GM18909 (cell line): ENCODE measurements at regions not wholly inside any gene's neighbourhood (a gene's known extent, or its start where the extent isn't known, plus 50 kb on each side); places are given as distances from the start of the nearest gene placed in this dataset.

Experiments used
- ATAC-seq: cut with Tn5 transposase; IDR thresholded peaks from one replicate; pipeline ENCODE4 v1.9.1; 2021; ENCODE audit warnings: mild to moderate bottlenecking; ENCODE audit not compliant: unreplicated experiment, poor library complexity

DNA sequence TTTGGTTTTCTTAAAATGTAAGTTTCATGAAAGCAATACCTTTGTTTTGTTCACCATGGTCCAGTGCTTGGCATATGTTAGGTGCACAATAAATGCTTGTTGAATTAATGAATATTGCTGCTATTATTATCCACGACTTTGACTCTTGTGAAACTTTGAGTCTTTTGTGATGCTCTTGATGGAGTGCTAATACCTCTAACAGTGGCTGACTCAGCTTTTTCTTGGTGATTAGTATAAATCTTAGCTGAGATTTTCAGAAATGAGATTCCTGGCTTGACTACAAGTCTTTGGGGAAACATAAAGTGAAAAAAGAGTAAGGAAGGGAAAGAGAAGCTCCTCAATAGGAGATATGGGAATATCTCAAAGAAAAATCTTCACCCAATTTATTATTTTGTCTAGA, 375.2 kb upstream of the RPS6KA3 start:
- no peak for ATAC-seq

DNA sequence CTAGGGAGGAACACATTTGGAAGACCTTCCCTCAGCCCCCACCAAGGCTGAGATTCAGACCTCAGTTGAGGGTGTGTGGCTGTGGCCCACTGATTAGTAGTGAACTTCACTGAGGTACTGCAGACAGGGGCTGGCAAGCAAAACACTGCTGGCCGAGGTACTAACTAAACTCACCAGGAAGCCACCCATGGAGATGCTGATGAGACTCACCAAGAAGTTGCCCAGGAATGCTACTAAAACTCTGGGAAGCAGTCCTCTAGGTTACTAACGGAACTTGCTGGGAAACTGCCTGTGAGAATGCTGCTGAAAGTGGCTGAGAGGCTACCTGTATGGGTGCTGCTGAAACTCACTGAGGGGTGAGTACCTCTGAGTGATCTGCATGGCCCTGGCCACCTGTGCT, 372.4 kb upstream of the RPS6KA3 start:
- ATAC-seq: no peak

DNA sequence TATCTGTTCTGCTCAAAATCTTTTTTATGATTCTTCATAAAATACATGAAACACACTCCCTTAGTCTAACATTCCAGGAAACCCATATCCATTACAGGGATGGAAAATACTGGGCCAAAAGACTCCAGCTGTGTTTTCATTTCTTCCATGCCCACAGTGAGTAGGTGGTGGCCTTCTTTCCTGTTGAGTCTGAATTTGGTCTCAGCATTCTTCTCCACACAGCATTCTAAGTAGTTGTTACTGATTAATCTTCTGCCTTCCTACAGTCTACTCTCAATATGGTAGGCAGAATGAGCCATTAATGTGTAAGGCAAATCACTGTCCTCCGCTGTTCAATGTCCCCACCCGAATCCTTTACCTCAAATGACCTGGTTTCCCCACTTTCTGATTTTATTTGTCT, 370.6 kb upstream of the RPS6KA3 start:
- no peak for ATAC-seq

- no peak for ATAC-seq
Observed at GRCh38 chrX:20633451-20633850, 366.7 kb upstream of the RPS6KA3 start.

- no peak for ATAC-seq
Observed at GRCh38 chrX:20623448-20623847, 356.7 kb upstream of the RPS6KA3 start.

DNA sequence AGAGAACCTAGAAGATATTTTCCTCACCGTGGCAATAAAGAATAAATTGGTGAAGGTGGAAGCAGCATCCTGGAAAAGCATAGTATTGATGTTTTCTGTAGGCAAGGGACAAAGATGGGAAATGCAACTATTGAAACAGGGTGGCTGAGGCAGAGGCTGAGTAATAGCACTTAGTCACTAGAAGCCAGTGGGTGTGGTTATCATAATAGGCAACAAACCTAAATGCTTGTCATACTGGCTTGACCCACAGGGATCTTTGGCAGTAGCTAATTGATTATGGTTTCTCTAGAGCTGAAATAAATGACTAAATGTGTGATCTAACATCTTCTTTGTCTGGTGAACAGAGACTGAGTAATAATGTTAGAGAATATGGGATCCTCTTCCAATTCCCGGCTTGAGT, 353.6 kb upstream of the RPS6KA3 start:
- no peak for ATAC-seq

GRCh38 chrX:20609916-20610415, 343.3 kb upstream of the RPS6KA3 start:
- no peak for ATAC-seq

DNA sequence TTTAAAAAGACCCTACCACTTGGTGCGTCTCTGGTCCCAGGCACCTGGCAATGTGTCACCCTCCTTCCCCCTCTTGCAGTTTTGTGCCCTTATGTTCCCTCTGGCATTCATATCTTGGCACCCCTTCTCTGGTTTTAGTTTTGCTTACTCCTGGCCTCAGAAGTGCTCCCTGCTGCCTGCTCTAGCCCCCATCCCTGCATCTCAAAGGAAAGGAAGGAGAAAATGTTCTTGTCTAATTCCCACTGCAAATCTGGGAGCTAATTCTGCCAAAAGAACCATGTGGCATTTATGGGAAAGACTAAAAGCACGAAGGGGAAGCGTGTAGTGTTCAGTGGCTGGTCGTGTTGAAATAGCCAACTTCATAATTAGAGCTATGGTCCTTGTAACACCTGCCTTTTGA, 340.1 kb upstream of the RPS6KA3 start:
- no peak for ATAC-seq

GRCh38 chrX:20596856-20597255, 330.1 kb upstream of the RPS6KA3 start:
- no peak for ATAC-seq

DNA sequence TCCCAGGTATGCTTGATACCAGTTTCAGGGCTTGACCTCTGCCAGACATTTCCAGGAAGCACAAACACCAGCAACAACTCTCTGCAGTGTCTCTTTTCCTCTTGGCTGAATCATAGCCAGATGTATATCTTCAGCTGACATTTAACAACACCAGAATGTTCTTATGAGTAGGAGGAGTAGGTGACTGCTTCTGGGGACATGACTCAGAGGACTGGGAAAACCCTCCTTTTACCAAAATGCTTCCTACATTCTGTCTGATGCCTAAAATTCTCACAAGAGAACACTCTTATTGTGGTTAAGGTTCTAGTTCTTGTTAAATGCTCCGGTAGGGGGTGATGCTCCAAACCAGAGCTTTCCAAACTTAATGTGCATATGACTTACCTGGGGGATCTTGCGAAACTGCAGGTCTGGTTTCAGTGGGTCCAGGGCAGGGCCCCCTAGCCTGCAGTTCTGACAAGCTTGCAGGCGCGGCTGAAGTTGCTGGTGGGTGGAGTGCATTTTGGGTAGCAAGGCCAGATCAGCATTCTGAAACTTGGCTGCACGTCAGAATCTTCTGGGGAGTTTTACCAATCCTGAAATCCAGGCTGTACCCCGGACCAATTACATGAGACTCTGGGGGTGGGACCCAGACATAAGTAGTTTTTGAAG, 329.3 kb upstream of the RPS6KA3 start:
- ATAC-seq: no peak

DNA sequence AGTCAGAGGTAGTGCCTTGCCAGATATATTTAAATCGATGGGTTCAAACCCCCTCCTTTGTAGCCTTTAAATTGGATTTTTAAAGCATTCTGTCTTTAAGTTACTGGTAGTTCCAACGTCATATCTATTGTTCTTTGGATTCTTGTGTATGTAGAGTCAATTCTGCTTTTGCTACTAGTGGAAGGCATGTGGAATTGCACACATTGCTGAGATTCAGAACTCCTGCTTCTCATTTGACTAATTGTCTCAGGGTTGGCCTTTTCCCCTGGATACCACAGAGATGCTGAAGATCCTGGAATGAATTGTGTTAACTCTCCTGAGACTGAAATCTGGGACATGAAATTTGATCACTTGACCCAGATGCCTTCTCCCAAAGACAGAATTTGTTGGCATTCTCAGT, 328.3 kb upstream of the RPS6KA3 start:
- no peak for ATAC-seq

- ATAC-seq: no peak
Observed at GRCh38 chrX:20593836-20594235, 327.1 kb upstream of the RPS6KA3 start.

DNA sequence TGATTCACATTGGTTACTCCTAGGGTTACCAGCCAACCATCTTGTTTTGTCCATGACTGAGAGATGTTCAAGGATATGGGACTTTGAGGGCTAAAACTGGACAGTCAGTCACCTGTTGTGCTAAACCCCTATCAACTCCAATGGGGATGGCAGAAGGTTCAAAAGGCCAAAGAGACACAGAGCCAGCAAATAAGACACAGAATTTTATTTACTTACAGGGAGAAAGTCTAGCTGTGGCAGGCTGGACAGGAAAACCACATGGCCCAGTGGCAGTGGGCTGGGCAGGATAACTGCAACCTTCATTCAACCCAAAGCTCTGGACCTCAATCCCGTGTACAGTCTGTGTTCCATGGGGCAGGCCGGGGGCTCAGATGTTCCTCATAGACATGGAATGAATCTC, 326.7 kb upstream of the RPS6KA3 start:
- ATAC-seq: no peak

DNA sequence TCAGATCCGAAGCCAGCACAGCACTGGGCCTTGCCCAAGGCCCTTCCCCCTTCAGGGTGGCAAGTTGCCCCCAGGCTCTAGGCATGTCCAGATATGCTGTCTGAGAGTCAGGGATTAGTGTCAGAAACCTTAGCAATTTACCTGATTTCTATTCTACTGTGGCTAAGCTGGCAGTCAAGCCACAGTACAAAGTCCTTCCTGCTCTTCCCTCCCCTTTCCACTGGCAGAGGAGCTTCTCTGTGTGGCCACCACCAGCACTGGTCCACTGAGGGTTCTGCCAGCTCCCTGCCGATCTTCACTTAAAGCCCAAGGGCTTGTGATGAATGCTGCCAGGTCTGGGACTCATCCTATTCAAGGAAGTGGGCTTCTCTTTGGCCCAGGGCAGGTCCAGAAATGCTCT, 324.5 kb upstream of the RPS6KA3 start:
- ATAC-seq: no peak

DNA sequence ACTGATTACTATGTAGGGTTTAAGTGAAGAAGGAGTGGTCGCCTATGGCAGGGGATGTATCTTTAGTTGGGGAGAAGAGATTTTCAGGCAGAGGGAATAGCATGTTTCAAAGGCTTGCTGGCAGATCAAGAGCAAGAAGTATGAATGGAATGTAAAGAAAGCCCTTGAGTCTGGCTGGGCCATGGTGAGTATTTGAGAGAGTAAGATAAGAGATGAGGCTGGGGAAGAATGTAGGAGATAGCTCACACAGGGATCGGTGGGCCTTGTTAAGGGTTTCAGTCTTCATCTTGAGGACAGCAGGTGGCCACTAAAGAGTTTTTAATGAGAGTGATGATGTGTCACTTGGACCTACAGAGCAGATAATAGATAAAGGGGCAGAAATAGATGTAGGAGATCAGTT, 319.1 kb upstream of the RPS6KA3 start:
- ATAC-seq: no peak

- ATAC-seq: no peak
Observed at GRCh38 chrX:20571611-20572010, 304.9 kb upstream of the RPS6KA3 start.

DNA sequence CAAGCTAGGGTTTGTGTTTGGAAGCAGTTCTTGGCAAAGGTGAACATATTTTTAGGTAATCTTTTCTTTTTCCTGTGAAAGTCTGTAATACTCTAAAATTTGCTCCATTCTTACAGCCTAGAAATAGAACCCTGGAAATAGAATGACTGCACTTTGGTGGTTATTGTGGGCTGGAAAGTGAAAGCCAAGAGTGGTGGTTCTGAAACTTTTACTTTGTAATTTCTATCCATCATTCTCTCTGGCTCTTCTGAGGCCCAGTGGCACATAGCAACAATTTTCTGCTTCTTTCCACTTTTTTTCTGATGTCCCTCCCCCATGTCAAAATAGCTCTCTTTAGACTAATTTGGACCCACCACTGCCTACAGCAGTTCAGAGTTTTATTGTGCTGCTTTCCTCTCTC, 300.4 kb upstream of the RPS6KA3 start:
- no peak for ATAC-seq

- peak; percentile 81 for ATAC-seq
Observed at GRCh38 chrX:20547611-20548051, 280.9 kb upstream of the RPS6KA3 start.

- ATAC-seq: no peak
Observed at GRCh38 chrX:20545538-20545937, 278.8 kb upstream of the RPS6KA3 start.

GRCh38 chrX:20542072-20542471, 275.4 kb upstream of the RPS6KA3 start:
- ATAC-seq: no peak

GRCh38 chrX:20538974-20539373, 272.3 kb upstream of the RPS6KA3 start:
- no peak for ATAC-seq

DNA sequence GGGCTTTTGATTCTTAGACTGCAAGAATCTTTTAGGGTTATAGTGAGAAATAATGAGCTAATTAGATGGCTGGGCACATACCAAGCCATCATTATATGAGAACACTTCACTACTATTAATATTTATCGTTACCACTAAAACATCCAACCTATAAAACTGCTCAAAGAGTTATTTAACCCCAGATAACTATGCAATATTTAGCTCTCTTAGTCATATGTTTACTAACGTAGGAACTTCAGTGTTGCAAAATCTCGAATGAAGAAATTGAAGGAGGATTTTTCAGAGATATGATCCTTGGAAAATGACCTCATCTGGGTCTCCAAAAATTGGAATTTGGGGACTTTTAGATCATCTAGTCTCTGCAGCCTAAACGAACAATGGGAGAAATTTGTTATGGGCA, 265.0 kb upstream of the RPS6KA3 start:
- ATAC-seq: no peak
